ENCODE measurements at regions not wholly inside any gene's neighbourhood (a gene's known extent, or its start where the extent isn't known, plus 50 kb on each side); places are given as distances from the start of the nearest gene placed in this dataset.

GRCh38 chr2:207264310-207264709, 98.6 kb upstream of the KLF7 start:
- WGBS: 67% methylated on average over 2 of the region's 2 CpGs

GRCh38 chr2:207265332-207265731, 99.6 kb upstream of the KLF7 start:
- DNase-seq (ENCODE audit: extremely low spot score): no peak
- Histone ChIP-seq H3K27ac (replicated peaks in 1 of 4) (no peak overlapping the region), H3K36me3 (no peaks in the 10 kb centered on the region), H3K4me1 (peaks cover 0 to 30% (median 17%) of the 10 kb centered on the region in 4 donors), H3K9me3 (no peaks in the 10 kb centered on the region), H3K4me3 (no peak overlapping the region), H3K27me3 (no peaks in the 10 kb centered on the region)
- intact Hi-C loops (cut with DNase I): loop anchor here (10.0 kb wide), 1 partner anchor 69 kb away; no protein-coding TSS in a partner anchor
- WGBS: 73% methylated on average over 2 of the region's 2 CpGs
- TF ChIP-seq POLR2A (IDR thresholded peaks at IDR 0.05; ENCODE audit: low read depth) (no peak), EP300 (IDR thresholded peaks at IDR 0.05) (no peak), CTCF (IDR thresholded peaks at IDR 0.05) (no peak), POLR2AphosphoS5 (IDR thresholded peaks at IDR 0.05) (no peak)

More at GRCh38 chr2:207264310-207264709, 98.6 kb upstream of the KLF7 start:
- TF ChIP-seq POLR2AphosphoS5 (IDR thresholded peaks at IDR 0.05) (peak in 1 of 2 donors; percentile 48), CTCF (IDR thresholded peaks at IDR 0.05) (no peak)
- Histone ChIP-seq H3K27me3 (no peaks in the 10 kb centered on the region), H3K9me3 (no peaks in the 10 kb centered on the region), H3K27ac (replicated peaks in 1 of 4) (peak overlapping the region in 2 of 4 donors; percentile 5 to 44), H3K4me1 (peaks cover 7 to 37% (median 27%) of the 10 kb centered on the region in 4 donors), H3K4me3 (no peak overlapping the region), H3K36me3 (no peaks in the 10 kb centered on the region)
- intact Hi-C loops (cut with DNase I): loop anchor here (10.0 kb wide), 1 partner anchor 70 kb away; no protein-coding TSS in a partner anchor
- DNase-seq (ENCODE audit: extremely low spot score): no peak

GRCh38 chr2:207265869-207266268, 100.1 kb upstream of the KLF7 start:
- Histone ChIP-seq H3K27me3 (no peaks in the 10 kb centered on the region), H3K4me3 (no peak overlapping the region), H3K9me3 (no peaks in the 10 kb centered on the region), H3K4me1 (peaks cover 0 to 30% (median 16%) of the 10 kb centered on the region in 4 donors), H3K27ac (replicated peaks in 1 of 4) (no peak overlapping the region), H3K36me3 (no peaks in the 10 kb centered on the region)
- DNase-seq (ENCODE audit: extremely low spot score): no peak
- no peak for TF ChIP-seq EP300 (IDR thresholded peaks at IDR 0.05)
- WGBS: 75% methylated on average over 6 of the region's 6 CpGs
- intact Hi-C loops (cut with DNase I): loop anchor here (10.0 kb wide), 1 partner anchor 69 kb away; no protein-coding TSS in a partner anchor

GRCh38 chr2:207266648-207267047, 100.9 kb upstream of the KLF7 start:
- Histone ChIP-seq H3K4me1 (peaks cover 0 to 30% (median 16%) of the 10 kb centered on the region in 4 donors), H3K36me3 (no peaks in the 10 kb centered on the region), H3K4me3 (no peak overlapping the region), H3K27ac (replicated peaks in 1 of 4) (no peak overlapping the region), H3K27me3 (no peaks in the 10 kb centered on the region), H3K9me3 (no peaks in the 10 kb centered on the region)
- intact Hi-C loops (cut with DNase I): loop anchor here (10.0 kb wide), 1 partner anchor 68 kb away; no protein-coding TSS in a partner anchor
- TF ChIP-seq POLR2A (IDR thresholded peaks at IDR 0.05; ENCODE audit: low read depth) (no peak), CTCF (IDR thresholded peaks at IDR 0.05) (no peak), POLR2AphosphoS5 (IDR thresholded peaks at IDR 0.05) (no peak), EP300 (IDR thresholded peaks at IDR 0.05) (no peak)
- 88% methylated on average over 7 of the region's 7 CpGs for WGBS
- DNase-seq (ENCODE audit: extremely low spot score): no peak

GRCh38 chr2:207269038-207269437, 103.3 kb upstream of the KLF7 start:
- Histone ChIP-seq H3K27me3 (no peaks in the 10 kb centered on the region), H3K36me3 (no peaks in the 10 kb centered on the region), H3K9me3 (no peaks in the 10 kb centered on the region), H3K4me1 (peaks cover 0 to 26% (median 16%) of the 10 kb centered on the region in 4 donors), H3K27ac (replicated peaks in 1 of 4) (no peak overlapping the region), H3K4me3 (no peak overlapping the region)
- 84% methylated on average over 2 of the region's 2 CpGs for WGBS
- no peak for DNase-seq (ENCODE audit: extremely low spot score)
- TF ChIP-seq POLR2A (IDR thresholded peaks at IDR 0.05; ENCODE audit: low read depth): no peak
- TF ChIP-seq CTCF (IDR thresholded peaks at IDR 0.05): no peak
- no peak for TF ChIP-seq POLR2AphosphoS5 (IDR thresholded peaks at IDR 0.05)
- TF ChIP-seq EP300 (IDR thresholded peaks at IDR 0.05): no peak
- intact Hi-C loops (cut with DNase I): loop anchor here (10.0 kb wide), 1 partner anchor 66 kb away; no protein-coding TSS in a partner anchor
